Aorta (tissue), 5 donors: ENCODE measurements at regions not wholly inside any gene's neighbourhood (a gene's known extent, or its start where the extent isn't known, plus 50 kb on each side); places are given as distances from the start of the nearest gene placed in this dataset.

Source experiments
- ATAC-seq: fragments of 200-7000 bp; cut with Tn5 transposase; one replicate; pipeline ENCODE4 v1.9.1; 2022; ENCODE audit warnings: moderate library complexity; ENCODE audit not compliant: low FRiP score
- DNase-seq, 2 donors: peaks; one replicate each; pipeline ENCODE4 v3.0.0-alpha.2; 2020
- H3K27ac ChIP-seq, 2 donors: one replicate each; pipeline ENCODE4 v1.5.1; 2013; ENCODE audit warnings: low read length in 2 of 2, mild to moderate bottlenecking in 2 of 2, moderate library complexity in 2 of 2, control low read depth in 1 of 2, inconsistent platforms in 1 of 2, low read depth in 1 of 2
- H3K27me3 ChIP-seq, 2 donors: one replicate each; pipeline ENCODE4 v1.6.1; 2013; ENCODE audit warnings: control low read depth in 1 of 2, low read length in 1 of 2, mild to moderate bottlenecking in 1 of 2, moderate library complexity in 1 of 2; ENCODE audit not compliant: insufficient read depth in 2 of 2, control insufficient read depth in 1 of 2
- H3K36me3 ChIP-seq, 2 donors: one replicate each; pipeline ENCODE4 v1.6.1; 2013; ENCODE audit warnings: control low read depth in 1 of 2, low read length in 1 of 2, mild to moderate bottlenecking in 1 of 2; ENCODE audit not compliant: insufficient read depth in 2 of 2, control insufficient read depth in 1 of 2
- H3K4me1 ChIP-seq, 2 donors: one replicate each; pipeline ENCODE4 v1.6.1; 2013; ENCODE audit warnings: low read length in 2 of 2, control low read depth in 1 of 2, mild to moderate bottlenecking in 1 of 2, moderate library complexity in 1 of 2; ENCODE audit not compliant: insufficient read depth in 2 of 2, control insufficient read depth in 1 of 2
- H3K4me3 ChIP-seq, 2 donors: one replicate each; pipeline ENCODE4 v1.5.1; 2013; ENCODE audit warnings: low read length in 2 of 2, control low read depth in 1 of 2, mild to moderate bottlenecking in 1 of 2
- H3K9me3 ChIP-seq: one replicate; pipeline ENCODE4 v1.6.1; 2013; ENCODE audit warnings: mild to moderate bottlenecking, low read length; ENCODE audit not compliant: control insufficient read depth
- WGBS, 2 donors: extraction: QIAGEN DNeasy Blood & Tissue Kit; methylation state at CpG; one replicate each; pipeline ENCODE4 v1.1.7; 2013; 5-methylcytosine and 5-hydroxymethylcytosine counted together
- intact Hi-C, 2 donors: fragments of 100-400 bp; cut with DNase I; formaldehyde crosslinking; loops; one replicate each; pipeline versions ENCODE4 v1.14.2 to v1.15.0; 2022
- donor health status: healthy with polysubstance abuse.
- donor health status: Bipolar disorder and iron deficiency.
- donor health status: DM: no; HTN: no; CAD: no.
- donor health status: DM: no; HTN: no; CAD: no.
- donor health status: DM: yes; HTN: yes; CAD: no.

- intact Hi-C loops: no loop called here
- Histone ChIP-seq H3K9me3 (no peaks in the 10 kb centered on the region), H3K4me3 (no peak overlapping the region), H3K27ac (no peak overlapping the region), H3K36me3 (no peaks in the 10 kb centered on the region), H3K4me1 (no peaks in the 10 kb centered on the region), H3K27me3 (no peaks in the 10 kb centered on the region)
- no peak for DNase-seq
- 95 to 97% methylated on average over 12 of the region's 12 CpGs for WGBS, 2 donors
- ATAC-seq: no peak
These were observed 136.5 kb upstream of the HS6ST1 start for GRCh38 chr2:128454980-128455720.

GRCh38 chr2:128455721-128456050, 137.0 kb upstream of the HS6ST1 start:
- Histone ChIP-seq H3K4me1 (no peaks in the 10 kb centered on the region), H3K9me3 (no peaks in the 10 kb centered on the region), H3K27ac (no peak overlapping the region), H3K4me3 (no peak overlapping the region), H3K27me3 (no peaks in the 10 kb centered on the region), H3K36me3 (no peaks in the 10 kb centered on the region)
- DNase-seq (no peak), ATAC-seq (no peak)
- 100% methylated on average over 1 of the region's 1 CpG for WGBS, 2 donors
- intact Hi-C loops: no loop called here

- no peak overlapping the region for H3K4me3 ChIP-seq
- ATAC-seq: no peak
- H3K4me1 ChIP-seq: no peaks in the 10 kb centered on the region
- WGBS, 2 donors: 96% methylated on average over 5 of the region's 5 CpGs
- no peaks in the 10 kb centered on the region for H3K27me3 ChIP-seq
- no peaks in the 10 kb centered on the region for H3K36me3 ChIP-seq
- intact Hi-C loops: no loop called here
- DNase-seq: no peak
- no peak overlapping the region for H3K27ac ChIP-seq
- H3K9me3 ChIP-seq: no peaks in the 10 kb centered on the region
These were observed 137.6 kb upstream of the HS6ST1 start for GRCh38 chr2:128456281-128456680.

GRCh38 chr2:128457006-128457604, 138.4 kb upstream of the HS6ST1 start:
- H3K4me1 ChIP-seq: no peaks in the 10 kb centered on the region
- no peaks in the 10 kb centered on the region for H3K9me3 ChIP-seq
- no peak overlapping the region for H3K4me3 ChIP-seq
- no peaks in the 10 kb centered on the region for H3K27me3 ChIP-seq
- ATAC-seq: no peak
- DNase-seq: no peak
- intact Hi-C loops: no loop called here
- no peak overlapping the region for H3K27ac ChIP-seq
- H3K36me3 ChIP-seq: no peaks in the 10 kb centered on the region
- WGBS, 2 donors: 96 to 98% methylated on average over 4 of the region's 4 CpGs

- Histone ChIP-seq H3K4me3 (no peak overlapping the region), H3K27ac (no peak overlapping the region), H3K36me3 (no peaks in the 10 kb centered on the region), H3K9me3 (no peaks in the 10 kb centered on the region), H3K4me1 (no peaks in the 10 kb centered on the region), H3K27me3 (no peaks in the 10 kb centered on the region)
- no peak for ATAC-seq
- DNase-seq: no peak
- WGBS, 2 donors: 79 to 97% methylated on average over 5 of the region's 5 CpGs
- intact Hi-C loops: no loop called here
These were observed 139.0 kb upstream of the HS6ST1 start for GRCh38 chr2:128457716-128458115.

- intact Hi-C loops: no loop called here
- Histone ChIP-seq H3K4me1 (no peaks in the 10 kb centered on the region), H3K9me3 (no peaks in the 10 kb centered on the region), H3K36me3 (no peaks in the 10 kb centered on the region), H3K27ac (no peak overlapping the region), H3K4me3 (no peak overlapping the region), H3K27me3 (no peaks in the 10 kb centered on the region)
- DNase-seq (no peak), ATAC-seq (no peak)
- 80 to 84% methylated on average over 2 of the region's 2 CpGs for WGBS, 2 donors
These were observed 139.8 kb upstream of the HS6ST1 start for GRCh38 chr2:128458505-128458904.

- intact Hi-C loops: no loop called here
These were observed 145.8 kb upstream of the HS6ST1 start for GRCh38 chr2:128464456-128464855.

GRCh38 chr2:128465246-128466170, 146.8 kb upstream of the HS6ST1 start:
- DNase-seq (no peak), ATAC-seq (no peak)
- no peaks in the 10 kb centered on the region for H3K36me3 ChIP-seq
- H3K9me3 ChIP-seq: peaks cover 2% of the 10 kb centered on the region
- H3K27me3 ChIP-seq: no peaks in the 10 kb centered on the region
- no peak overlapping the region for H3K27ac ChIP-seq
- WGBS, 2 donors: 94 to 97% methylated on average over 4 of the region's 4 CpGs
- intact Hi-C loops: loop anchor here (5.0 kb wide), 3 partner anchors 43 to 143 kb away; no protein-coding TSS in a partner anchor
- H3K4me1 ChIP-seq: no peaks in the 10 kb centered on the region
- no peak overlapping the region for H3K4me3 ChIP-seq

More at GRCh38 chr2:128464456-128464855, 145.8 kb upstream of the HS6ST1 start:
- Histone ChIP-seq H3K9me3 (peaks cover 2% of the 10 kb centered on the region), H3K27ac (no peak overlapping the region), H3K4me1 (no peaks in the 10 kb centered on the region), H3K27me3 (no peaks in the 10 kb centered on the region), H3K36me3 (no peaks in the 10 kb centered on the region), H3K4me3 (no peak overlapping the region)
- ATAC-seq: no peak
- no peak for DNase-seq
- WGBS, 2 donors: 91 to 100% methylated on average over 1 of the region's 1 CpG
